GM18909 (cell line): ENCODE measurements at regions not wholly inside any gene's neighbourhood (a gene's known extent, or its start where the extent isn't known, plus 50 kb on each side); places are given as distances from the start of the nearest gene placed in this dataset.

Experiments
- ATAC-seq: cut with Tn5 transposase; IDR thresholded peaks from one replicate; pipeline ENCODE4 v1.9.1; 2021; ENCODE audit warnings: mild to moderate bottlenecking; ENCODE audit not compliant: unreplicated experiment, poor library complexity

GRCh38 chr13:85261757-85262346 is 537.4 kb downstream of the SLITRK6 start:
- no peak for ATAC-seq

- ATAC-seq, result no peak
Measured at GRCh38 chr13:85260896-85261295, 538.3 kb downstream of the SLITRK6 start.

GRCh38 chr13:85255978-85256377 is 543.2 kb downstream of the SLITRK6 start:
- no peak for ATAC-seq

GRCh38 chr13:85254641-85255040 is 544.6 kb downstream of the SLITRK6 start:
- ATAC-seq, result no peak

GRCh38 chr13:85249151-85249550 is 550.1 kb downstream of the SLITRK6 start:
- no peak for ATAC-seq

GRCh38 chr13:85247780-85248179 is 551.4 kb downstream of the SLITRK6 start:
- no peak for ATAC-seq

- ATAC-seq, result no peak
Measured at GRCh38 chr13:85243831-85244230, 555.4 kb downstream of the SLITRK6 start.

GRCh38 chr13:85241060-85241459 is 558.2 kb downstream of the SLITRK6 start:
- no peak for ATAC-seq

- no peak for ATAC-seq
Measured at GRCh38 chr13:85236413-85236812, 562.8 kb downstream of the SLITRK6 start.

- no peak for ATAC-seq
Measured at GRCh38 chr13:85230691-85231093, 568.5 kb downstream of the SLITRK6 start.

- ATAC-seq, result no peak
Measured at GRCh38 chr13:85228692-85229091, 570.5 kb downstream of the SLITRK6 start.

GRCh38 chr13:85223883-85224656 is 575.1 kb downstream of the SLITRK6 start:
- ATAC-seq, result no peak

GRCh38 chr13:85216576-85216975 is 582.6 kb downstream of the SLITRK6 start:
- no peak for ATAC-seq

- no peak for ATAC-seq
Measured at GRCh38 chr13:85212692-85213091, 586.5 kb downstream of the SLITRK6 start.

- no peak for ATAC-seq
Measured at GRCh38 chr13:85204668-85205344, 594.4 kb downstream of the SLITRK6 start.

- ATAC-seq, result no peak
Measured at GRCh38 chr13:85197431-85197830, 601.8 kb downstream of the SLITRK6 start.

GRCh38 chr13:85194482-85194881 is 604.7 kb downstream of the SLITRK6 start:
- ATAC-seq, result no peak

GRCh38 chr13:85191996-85192718 is 607.1 kb downstream of the SLITRK6 start:
- ATAC-seq, result no peak

GRCh38 chr13:85186356-85187045 is 612.7 kb downstream of the SLITRK6 start:
- ATAC-seq, result no peak

- no peak for ATAC-seq
Measured at GRCh38 chr13:85174291-85174690, 624.9 kb downstream of the SLITRK6 start.
